Neural progenitor cell (in vitro differentiated cells): ENCODE measurements at regions not wholly inside any gene's neighbourhood (a gene's known extent, or its start where the extent isn't known, plus 50 kb on each side); places are given as distances from the start of the nearest gene placed in this dataset.

Experiments
- EZH2 ChIP-seq: fragments of 200-600 bp; sonication (generic); IDR thresholded peaks from 2 replicates; pipeline ENCODE4 v1.6.1; 2017; ENCODE audit warnings: antibody characterized with exemption, mild to moderate bottlenecking, moderate library complexity
- TF ChIP-seq, protein P1 (sequence below): fragments of 200-600 bp; sonication (generic); IDR thresholded peaks from 2 replicates; pipeline ENCODE4 v1.5.1; 2017; ENCODE audit warnings: antibody characterized with exemption, mild to moderate bottlenecking

DNA sequence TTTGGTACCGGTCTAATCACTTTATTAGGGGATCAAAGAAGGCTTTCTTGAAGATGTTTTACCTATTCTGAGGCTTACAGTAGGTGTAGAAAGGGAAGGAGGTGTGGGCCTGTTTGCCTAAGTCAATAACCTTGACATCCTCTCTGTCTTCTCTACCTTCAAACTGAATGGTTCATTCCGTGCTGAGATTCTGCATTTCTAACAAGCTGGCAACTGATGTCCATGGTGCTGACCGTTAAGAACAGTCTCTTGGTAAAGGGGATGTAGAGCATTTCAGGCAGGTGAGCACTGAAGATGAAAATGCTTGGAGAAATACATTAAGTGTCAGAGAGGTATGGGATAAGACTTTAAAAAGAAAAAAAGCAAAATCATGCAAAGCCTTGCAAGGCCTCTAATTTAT lies 51.5 kb upstream of the DGKB start:
- TF ChIP-seq, protein P1, sequence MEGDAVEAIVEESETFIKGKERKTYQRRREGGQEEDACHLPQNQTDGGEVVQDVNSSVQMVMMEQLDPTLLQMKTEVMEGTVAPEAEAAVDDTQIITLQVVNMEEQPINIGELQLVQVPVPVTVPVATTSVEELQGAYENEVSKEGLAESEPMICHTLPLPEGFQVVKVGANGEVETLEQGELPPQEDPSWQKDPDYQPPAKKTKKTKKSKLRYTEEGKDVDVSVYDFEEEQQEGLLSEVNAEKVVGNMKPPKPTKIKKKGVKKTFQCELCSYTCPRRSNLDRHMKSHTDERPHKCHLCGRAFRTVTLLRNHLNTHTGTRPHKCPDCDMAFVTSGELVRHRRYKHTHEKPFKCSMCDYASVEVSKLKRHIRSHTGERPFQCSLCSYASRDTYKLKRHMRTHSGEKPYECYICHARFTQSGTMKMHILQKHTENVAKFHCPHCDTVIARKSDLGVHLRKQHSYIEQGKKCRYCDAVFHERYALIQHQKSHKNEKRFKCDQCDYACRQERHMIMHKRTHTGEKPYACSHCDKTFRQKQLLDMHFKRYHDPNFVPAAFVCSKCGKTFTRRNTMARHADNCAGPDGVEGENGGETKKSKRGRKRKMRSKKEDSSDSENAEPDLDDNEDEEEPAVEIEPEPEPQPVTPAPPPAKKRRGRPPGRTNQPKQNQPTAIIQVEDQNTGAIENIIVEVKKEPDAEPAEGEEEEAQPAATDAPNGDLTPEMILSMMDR, result no peak
- TF ChIP-seq EZH2, result no peak
